RWPE2 (cell line): ENCODE measurements at regions not wholly inside any gene's neighbourhood (a gene's known extent, or its start where the extent isn't known, plus 50 kb on each side); places are given as distances from the start of the nearest gene placed in this dataset.
A peak's percentile ranks its signal among the peaks of the same experiment; 100 is the strongest.

ENCODE experiments used
- ATAC-seq: fragments of 200-7000 bp; cut with Tn5 transposase; 3 replicates; pipeline ENCODE4 v1.9.1; 2021; ENCODE audit warnings: low read depth
- DNase-seq: peaks from one replicate; pipeline ENCODE4 v3.0.0-alpha.2; 2020; ENCODE audit warnings: low spot score
- H3K27ac ChIP-seq: fragments of 450-650 bp; 2 replicates; pipeline ENCODE4 v1.5.1; 2017; ENCODE audit warnings: mild to moderate bottlenecking; ENCODE audit not compliant: poor library complexity, severe bottlenecking
- H3K27me3 ChIP-seq: fragments of 250-450 bp; sonication (Bioruptor Pico); 2 replicates; pipeline ENCODE4 v1.5.1; 2021; ENCODE audit warnings: mild to moderate bottlenecking, moderate library complexity; ENCODE audit not compliant: insufficient read depth, poor library complexity, severe bottlenecking
- H3K36me3 ChIP-seq: fragments of 250-450 bp; sonication (Bioruptor Pico); 2 replicates; pipeline ENCODE4 v1.5.1; 2020; ENCODE audit warnings: low read depth, mild to moderate bottlenecking, moderate library complexity
- H3K4me1 ChIP-seq: fragments of 250-450 bp; sonication (Bioruptor Pico); 2 replicates; pipeline ENCODE4 v1.5.1; 2021; ENCODE audit warnings: mild to moderate bottlenecking, moderate library complexity; ENCODE audit not compliant: insufficient read depth, poor library complexity, severe bottlenecking
- H3K4me3 ChIP-seq: fragments of 250-450 bp; sonication (Bioruptor Pico); 2 replicates; pipeline ENCODE4 v1.5.1; 2021; ENCODE audit warnings: mild to moderate bottlenecking, moderate library complexity; ENCODE audit not compliant: severe bottlenecking
- H3K9me3 ChIP-seq: fragments of 250-450 bp; sonication (Bioruptor Pico); 2 replicates; pipeline ENCODE4 v1.5.1; 2021; ENCODE audit warnings: mild to moderate bottlenecking, moderate library complexity; ENCODE audit not compliant: severe bottlenecking
- CTCF ChIP-seq: fragments of 450-650 bp; IDR thresholded peaks from one replicate; pipeline ENCODE4 v1.5.1; 2017; ENCODE audit warnings: mild to moderate bottlenecking, moderate library complexity; ENCODE audit not compliant: poor library complexity, severe bottlenecking

DNA sequence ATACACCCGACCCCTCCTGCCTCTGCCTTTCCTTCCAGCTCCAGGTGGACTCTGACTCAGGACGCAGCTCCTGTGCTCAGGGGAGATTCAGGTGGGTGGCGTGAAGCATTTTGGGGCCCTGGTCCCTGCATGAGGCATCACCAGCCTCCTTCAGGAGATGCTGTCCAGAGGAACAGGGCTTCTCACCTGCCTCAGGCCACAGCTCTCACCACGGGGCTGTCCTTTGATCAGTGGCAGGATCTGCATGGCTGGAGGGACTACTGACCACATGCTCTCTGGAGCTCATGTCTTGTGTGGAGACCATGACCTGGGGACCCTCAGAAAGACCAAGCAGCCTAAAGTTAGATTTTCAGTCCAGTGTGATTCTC, 58.8 kb downstream of the GGTLC2 start:
- TF ChIP-seq CTCF, result no peak
- H3K9me3 ChIP-seq, result peaks cover 6% of the 10 kb centered on the region
- no peak for ATAC-seq
- H3K4me1 ChIP-seq, result no peaks in the 10 kb centered on the region
- H3K27me3 ChIP-seq, result no peaks in the 10 kb centered on the region
- no peak overlapping the region for H3K4me3 ChIP-seq
- DNase-seq, result no peak
- H3K27ac ChIP-seq, result no peak overlapping the region
- H3K36me3 ChIP-seq, result no peaks in the 10 kb centered on the region

DNA sequence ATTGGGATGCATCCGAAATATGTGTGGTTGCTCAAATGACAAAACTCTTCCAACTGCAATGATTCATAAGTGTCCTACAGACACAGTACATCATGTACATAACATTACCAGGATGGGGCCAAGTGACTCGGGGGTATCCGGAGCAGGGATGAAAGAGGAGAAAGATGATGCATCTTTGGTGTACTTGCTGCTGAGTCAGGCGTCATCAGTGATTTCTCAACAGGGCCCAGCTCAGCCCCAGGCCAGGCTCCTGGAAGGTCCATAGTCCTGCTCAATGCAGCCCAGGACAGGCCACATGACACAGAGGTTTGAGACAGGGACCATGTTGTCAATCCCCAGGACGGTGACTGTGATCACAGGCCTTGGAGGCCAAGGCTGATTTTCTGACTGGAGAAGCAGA, 59.3 kb downstream of the GGTLC2 start:
- DNase-seq (no peak), ATAC-seq (peak; percentile 40; the same call in 1 of the 3 replicates)
- Histone ChIP-seq H3K27ac (no peak overlapping the region), H3K27me3 (no peaks in the 10 kb centered on the region), H3K4me3 (no peak overlapping the region), H3K9me3 (peaks cover 6% of the 10 kb centered on the region), H3K4me1 (no peaks in the 10 kb centered on the region), H3K36me3 (no peaks in the 10 kb centered on the region)
- no peak for TF ChIP-seq CTCF

DNA sequence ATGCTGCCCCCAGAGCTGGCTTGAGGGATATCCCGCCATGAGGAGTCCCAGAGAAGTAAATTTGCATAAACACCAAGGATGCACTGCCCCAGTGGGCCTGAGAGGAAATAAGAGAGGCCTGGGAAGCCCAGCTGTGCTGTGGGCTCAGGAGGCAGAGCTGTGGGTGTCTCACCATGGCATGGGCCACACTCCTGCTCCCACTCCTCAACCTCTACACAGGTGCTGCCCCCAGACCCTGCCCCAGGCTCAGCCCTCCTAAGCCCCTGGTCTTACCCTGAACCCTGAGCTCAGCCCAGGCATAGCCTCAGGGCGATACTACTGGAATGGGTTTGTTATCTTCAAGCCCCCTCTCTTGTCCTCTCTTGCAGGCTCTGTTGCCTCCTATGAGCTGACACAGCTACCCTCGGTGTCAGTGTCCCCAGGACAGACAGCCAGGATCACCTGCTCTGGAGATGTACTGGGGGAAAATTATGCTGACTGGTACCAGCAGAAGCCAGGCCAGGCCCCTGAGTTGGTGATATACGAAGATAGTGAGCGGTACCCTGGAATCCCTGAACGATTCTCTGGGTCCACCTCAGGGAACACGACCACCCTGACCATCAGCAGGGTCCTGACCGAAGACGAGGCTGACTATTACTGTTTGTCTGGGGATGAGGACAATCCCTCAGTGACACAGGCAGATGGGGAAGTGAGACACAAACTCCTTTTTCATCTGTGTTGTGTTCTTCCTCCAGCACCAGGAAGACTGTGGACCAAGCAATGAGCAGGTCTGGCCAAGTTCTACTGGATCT, 59.9 kb downstream of the GGTLC2 start:
- Histone ChIP-seq H3K27me3 (no peaks in the 10 kb centered on the region), H3K36me3 (no peaks in the 10 kb centered on the region), H3K4me3 (no peak overlapping the region), H3K27ac (no peak overlapping the region), H3K9me3 (peaks cover 6% of the 10 kb centered on the region), H3K4me1 (no peaks in the 10 kb centered on the region)
- no peak for DNase-seq
- ATAC-seq, result no peak
- TF ChIP-seq CTCF, result no peak

DNA sequence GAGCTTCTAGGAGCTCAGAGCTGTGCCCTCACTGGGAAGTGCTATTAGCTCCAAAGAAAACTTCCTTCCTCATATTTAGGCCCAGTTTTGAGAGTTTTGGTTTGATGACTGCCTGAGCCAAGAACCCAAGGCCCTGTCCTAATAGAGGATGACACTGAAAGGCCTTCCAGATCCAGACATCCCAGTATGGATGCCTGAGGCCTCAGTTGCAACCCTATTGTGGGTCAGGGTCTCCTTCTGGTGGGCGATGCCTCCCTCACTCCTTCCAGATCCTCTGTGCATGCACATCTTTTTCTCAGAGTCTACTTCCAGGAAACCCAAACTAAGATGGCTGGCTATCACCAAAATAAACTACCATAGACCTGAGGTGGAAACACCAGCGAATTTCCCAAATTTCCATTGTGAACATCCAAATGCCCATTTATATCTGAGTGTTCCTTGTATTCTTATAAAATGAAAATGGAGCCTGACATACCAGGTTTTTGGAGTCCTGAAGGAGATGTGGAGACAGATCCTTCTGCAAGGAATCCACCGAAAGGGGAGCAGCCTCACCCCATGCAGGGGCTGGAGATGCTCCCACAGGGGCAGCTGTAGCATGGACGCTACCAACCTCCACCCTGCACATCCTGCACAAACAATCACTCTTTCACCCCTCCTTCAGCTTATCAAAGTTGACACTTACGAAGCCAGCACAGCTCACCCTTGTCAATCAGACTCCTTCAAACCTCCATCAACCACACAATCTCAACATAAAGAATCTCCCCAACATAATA, 61.1 kb downstream of the GGTLC2 start:
- DNase-seq, result no peak
- no peaks in the 10 kb centered on the region for H3K4me1 ChIP-seq
- no peak for ATAC-seq
- H3K4me3 ChIP-seq, result no peak overlapping the region
- TF ChIP-seq CTCF, result no peak
- H3K9me3 ChIP-seq, result peaks cover 6% of the 10 kb centered on the region
- no peak overlapping the region for H3K27ac ChIP-seq
- H3K27me3 ChIP-seq, result no peaks in the 10 kb centered on the region
- no peaks in the 10 kb centered on the region for H3K36me3 ChIP-seq
